ENCODE measurements at regions not wholly inside any gene's neighbourhood (a gene's known extent, or its start where the extent isn't known, plus 50 kb on each side); places are given as distances from the start of the nearest gene placed in this dataset.

DNA sequence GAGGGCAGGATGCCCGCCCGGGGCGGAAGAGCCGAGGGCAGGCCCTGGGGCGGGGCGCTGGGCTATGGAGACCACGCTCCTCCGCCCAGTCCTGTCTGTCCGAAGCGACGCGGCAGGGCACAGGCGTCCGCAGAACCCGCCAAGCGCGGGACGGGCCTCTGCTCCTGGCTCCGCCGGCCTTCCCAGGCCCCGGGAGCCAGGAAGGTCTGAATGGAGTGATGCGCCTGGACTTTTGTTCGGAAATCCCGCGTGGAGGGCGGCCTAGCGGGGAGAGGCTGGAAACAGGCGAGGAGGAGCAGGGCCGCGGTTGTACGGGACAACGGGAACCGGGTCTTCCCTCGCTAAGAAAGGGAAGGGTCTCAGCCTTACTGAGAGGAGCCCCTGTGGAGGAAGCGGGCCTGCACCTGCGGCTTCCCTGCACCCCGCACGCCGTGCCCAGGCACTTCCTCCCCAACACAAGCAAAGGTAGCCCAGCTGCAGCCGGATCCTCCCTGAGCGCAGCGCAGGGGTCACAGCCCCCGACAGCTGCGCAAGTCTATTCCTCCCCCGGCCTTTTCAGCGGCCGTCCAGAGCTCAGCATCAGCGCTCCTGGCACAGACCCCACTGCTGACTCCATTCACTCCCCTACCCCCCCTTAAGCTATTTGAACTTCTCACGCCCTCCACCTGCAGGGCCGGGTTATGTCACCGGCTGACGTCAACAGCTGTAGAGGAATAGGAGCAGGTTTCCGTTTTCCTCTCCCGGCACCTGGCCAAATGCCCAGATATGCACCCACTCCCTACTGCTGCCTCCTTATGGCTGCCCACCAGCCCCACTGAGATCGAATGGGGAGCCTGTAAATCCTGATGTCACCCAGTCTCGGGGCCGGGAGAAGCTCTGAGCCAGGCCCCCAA, 143.2 kb upstream of the RET start:
- peak; percentile 69 for DNase-seq

- DNase-seq, result no peak
Observed at GRCh38 chr10:42934351-42934811, 142.5 kb upstream of the RET start.

DNA sequence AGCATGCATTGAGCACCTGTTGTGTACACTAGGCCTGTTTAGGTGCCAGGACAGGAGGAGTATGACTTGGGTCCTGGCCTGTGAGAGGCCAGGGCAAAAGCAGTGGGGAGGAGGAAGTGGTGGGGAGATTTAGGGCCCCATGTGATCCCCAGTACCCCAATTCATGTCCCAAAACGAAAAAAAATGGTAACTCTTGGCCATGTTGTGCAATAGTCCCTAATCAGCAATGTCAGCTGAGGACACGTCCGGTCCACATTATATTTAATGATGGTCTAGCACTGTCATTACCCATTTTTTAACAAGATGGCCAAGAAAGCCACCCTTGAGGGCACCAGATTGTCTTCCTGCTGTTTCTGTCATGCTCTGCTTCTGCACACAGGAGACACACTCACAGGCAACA, 142.0 kb upstream of the RET start:
- DNase-seq, result no peak

GRCh38 chr10:42935466-42935865, 141.4 kb upstream of the RET start:
- no peak for DNase-seq

GRCh38 chr10:42936580-42936979, 140.3 kb upstream of the RET start:
- DNase-seq, result no peak

DNA sequence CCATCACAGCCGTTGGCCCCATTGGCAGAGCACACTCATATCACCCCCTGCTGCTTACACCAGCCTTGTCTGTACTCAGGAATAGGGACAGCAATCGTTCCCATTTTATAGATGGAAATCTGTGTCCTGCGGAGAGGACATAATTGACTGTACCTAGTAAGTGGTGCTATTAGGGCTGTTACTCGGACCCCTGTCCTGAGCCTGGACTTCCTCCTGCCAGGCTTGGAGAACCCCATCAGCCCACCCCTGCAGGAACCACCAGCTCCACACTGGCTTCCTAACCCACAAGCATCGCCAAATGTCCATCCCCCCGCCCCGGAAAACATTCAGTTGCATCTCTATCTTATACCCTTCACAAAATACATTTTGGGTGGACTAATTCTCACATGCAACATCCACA, 139.8 kb upstream of the RET start:
- DNase-seq, result no peak

GRCh38 chr10:42937649-42938180, 139.2 kb upstream of the RET start:
- DNase-seq, result no peak

DNA sequence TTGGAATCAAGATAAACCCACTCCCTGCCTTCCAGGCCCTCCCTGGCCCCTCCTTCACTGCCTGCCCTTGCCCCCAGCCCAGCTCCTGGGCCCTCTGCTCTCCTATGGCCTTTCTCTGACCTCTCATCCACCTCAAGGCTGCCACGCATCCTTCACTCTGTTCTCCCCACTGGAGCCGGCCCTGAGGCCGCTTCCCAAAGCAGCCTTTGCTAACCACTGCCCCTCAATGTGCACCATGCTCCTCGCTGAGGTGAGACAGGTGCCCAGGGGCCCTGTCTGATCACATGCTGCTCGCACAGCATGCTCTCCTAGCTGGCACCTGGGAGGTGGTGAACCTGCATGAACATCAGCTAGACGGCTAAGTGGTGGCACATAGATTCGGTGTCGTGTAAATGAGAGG, 138.5 kb upstream of the RET start:
- DNase-seq, result no peak

DNA sequence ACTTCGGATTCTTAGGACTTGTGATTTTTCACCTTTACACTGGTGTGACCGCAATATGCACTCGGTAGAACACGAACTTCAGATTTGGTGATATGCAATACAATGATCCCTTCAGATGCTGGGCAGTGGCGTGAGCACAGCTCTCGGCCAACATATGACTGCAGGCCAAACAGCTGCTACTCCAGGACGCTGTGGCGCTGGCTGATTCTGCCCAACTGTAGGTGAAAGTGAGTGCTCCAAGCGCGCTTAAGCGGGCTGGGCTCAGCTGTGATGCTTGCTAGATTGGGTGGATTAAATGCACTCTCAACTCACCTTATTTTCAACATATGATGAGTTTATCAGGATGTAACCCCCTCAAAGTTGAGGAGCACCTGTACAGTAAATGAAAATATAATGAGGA, 137.6 kb upstream of the RET start:
- no peak for DNase-seq

DNA sequence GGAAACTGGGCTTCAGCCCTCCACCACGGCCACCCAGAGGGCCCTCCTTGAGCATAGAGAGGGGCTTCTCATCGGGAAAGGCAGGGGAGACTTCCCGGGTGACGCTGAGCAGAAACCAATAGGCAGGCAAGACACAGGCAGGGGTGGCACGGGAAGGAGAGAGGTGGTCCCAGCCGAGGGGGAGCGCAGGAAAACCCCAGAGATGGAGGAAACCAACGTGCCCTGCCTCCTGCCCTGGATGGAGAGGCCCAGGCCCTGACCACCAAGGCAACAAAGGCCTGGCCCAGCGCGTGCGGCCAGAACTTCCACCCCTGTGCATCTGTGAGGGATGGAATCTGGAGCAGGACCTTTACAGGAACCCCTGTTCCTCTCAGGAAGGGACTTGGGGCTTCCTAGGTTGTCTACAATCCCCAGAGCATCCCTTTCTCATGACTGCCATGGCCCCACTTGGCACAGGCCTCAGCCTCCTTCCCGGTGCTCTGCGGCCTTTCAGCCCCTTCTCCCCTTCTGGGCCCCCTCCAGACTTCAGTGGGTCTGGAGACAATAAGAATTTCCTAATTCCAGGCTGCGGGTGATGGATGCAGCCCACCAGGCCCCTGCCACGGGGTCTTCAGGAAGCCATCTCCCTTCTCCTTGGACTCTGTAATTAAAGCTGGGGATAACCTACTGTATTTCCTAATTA, 137.0 kb upstream of the RET start:
- DNase-seq, result no peak

- no peak for DNase-seq
Observed at GRCh38 chr10:42940487-42941294, 136.2 kb upstream of the RET start.

DNA sequence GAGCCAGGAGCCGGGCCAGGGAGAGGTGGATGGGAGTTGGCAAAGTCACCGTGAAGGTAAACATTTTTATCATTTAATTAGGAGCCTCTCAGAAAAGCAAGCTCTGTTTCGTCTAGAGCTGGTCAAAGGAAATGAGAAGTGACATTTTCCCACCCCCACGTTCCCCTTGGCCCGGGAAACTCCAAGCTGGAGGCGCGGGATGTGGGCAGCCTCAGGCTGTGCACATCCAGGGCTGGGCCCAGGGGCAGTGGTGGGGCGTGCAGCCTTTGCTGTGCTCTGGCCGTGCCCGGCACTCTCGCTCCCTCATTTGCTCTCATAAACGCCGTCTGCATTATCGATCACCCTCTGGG, 135.6 kb upstream of the RET start:
- DNase-seq, result no peak

DNA sequence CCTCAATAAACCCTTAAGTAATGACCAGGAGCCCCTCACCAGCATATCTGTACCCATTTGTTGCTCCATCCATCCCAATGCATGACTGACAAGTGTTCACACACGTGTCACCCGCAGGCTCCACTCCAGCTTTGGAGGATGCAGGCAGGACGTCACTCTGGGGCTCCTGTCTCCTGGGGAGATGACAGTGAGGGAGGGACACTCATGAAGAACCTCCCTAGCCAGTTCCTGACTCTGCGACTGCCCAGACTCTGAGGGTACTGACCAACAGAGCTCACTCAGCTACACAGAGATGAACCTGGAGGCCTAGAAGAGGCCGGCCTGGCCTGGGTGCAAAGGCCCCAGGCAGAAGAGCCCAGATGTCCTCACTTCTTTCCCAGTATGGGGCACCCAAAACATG, 135.1 kb upstream of the RET start:
- no peak for DNase-seq

DNA sequence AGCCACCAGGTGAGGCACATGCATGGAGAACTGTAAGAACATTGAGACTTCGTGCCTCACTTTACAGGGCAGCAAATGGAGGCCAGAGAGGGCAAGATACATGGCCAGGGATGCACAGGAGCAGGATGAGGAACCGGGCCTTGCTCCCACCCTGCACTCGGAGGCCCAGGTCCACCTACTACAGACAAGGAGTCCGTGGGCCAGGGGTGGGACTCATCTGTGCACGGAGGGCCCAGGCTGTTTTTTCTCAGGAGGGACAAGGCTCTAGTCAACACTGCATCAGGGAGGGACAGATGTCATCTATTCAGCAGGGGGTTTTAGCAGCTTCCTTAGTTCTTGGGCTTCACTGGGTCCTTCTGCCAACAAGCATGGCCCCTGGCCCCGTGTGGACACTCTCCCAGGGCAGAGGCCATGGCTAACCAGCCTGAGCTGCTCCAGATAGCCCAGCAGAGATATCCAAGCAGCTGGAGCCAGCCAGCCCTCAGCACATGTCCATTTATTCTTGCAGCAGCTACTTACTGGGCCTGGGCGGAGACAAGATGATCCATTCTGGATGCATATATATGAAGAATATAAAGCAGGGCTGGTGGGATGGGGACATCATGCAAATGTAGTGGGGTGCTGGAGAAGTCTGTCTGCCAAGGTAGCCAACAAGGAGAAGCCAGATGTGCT, 134.5 kb upstream of the RET start:
- DNase-seq, result no peak

GRCh38 chr10:42943025-42943818, 133.6 kb upstream of the RET start:
- DNase-seq, result no peak

DNA sequence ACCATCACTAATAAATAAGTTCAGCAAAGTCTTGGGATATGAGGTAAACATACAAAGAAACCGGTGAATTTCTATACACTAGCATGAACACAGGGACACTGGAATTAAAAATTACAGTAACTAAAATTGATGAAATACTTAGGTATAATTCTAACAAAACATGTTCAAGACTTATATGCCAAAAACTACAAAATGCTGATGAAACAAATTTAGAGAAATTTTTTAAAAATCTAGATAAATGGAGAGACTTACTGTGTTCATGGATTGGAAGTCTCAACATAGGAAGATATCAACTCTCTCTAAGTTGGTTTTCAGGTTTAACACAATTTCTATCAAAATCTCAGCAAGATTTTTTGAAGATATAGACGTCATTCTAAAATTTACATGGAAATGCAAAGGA, 128.8 kb upstream of the RET start:
- DNase-seq, result no peak

DNA sequence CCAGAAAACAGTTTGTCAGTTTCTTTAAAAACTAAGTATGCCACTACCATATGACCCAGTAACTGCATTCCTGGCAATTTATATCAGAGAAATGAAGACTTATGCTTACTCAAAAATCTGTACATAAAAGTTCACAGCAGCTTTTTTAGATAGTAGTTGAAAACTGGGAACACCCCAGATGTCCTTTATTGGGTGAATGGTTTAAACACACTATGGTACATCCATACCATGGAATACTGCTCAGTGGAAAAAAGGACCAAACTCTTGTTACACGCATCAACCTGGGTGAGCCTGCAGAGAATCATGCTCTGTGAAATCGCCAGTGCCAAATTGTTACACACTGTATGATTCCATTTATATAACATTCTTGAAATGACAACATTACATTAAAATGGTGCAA, 127.6 kb upstream of the RET start:
- DNase-seq, result no peak

GRCh38 chr10:42950606-42951485, 126.0 kb upstream of the RET start:
- no peak for DNase-seq

DNA sequence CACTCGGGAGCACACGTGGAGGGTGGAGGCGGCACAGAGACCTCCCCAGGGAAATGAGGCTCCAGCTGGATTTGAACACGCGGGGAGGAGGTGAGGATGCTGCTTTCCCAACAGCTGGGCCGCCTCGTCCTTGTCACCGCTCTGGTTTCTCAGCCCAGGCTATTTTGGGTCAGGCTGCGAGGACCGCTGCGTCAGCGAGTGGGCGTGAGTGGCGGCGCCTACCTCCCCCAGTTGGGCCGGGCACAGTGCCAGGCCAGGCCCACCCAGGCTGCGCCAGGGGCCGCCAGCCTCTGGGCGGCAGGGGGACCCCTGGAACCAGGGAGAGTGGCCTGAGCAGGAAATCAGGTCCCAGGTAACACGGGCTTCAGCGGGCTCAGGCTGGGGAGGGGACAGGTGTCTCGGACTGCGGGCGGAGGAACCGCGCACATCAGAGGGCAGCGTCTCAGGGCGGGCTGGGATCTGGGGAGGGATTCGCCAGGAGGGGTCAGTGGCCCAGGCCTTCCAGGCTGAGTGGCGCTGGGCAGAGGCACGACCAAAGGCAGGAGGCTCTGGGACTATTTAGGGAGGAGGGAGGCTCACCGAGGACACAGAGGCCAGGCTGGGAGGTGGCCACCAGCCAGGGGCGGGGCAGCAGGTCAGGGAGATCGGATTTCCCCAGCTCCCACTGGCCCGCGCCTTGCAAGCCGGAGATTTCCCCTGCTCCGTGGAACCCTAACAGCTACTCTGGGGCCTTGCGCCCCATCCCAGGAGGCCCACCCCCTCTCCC, 125.2 kb upstream of the RET start:
- DNase-seq, result no peak

DNA sequence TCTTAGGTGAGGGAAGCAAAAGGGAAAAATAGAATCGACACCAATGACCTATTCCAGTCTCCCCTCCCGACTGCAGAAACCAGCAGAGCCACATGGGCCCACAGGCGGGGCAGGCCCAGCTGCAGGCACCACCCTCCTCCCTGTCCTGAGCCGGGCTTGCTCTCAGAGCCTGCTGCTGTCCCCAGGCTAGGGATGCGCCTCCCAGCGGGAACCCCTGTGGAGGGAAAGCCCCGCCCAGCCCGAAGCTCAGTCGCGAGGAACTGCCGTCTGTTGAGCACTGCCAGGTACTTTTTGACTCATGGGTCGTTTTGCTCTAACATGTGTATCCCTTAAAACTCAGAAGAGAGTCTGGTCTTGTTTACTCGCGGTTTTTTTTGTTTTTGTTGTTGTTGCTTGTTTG, 124.5 kb upstream of the RET start:
- no peak for DNase-seq
